ENCODE measurements at regions not wholly inside any gene's neighbourhood (a gene's known extent, or its start where the extent isn't known, plus 50 kb on each side); places are given as distances from the start of the nearest gene placed in this dataset.

- H3K27ac ChIP-seq (ENCODE audit: low read depth, low read length) = no peak overlapping the region
- no peaks in the 10 kb centered on the region; the same call in 1 of the 2 replicates for H3K9me3 ChIP-seq (ENCODE audit: control insufficient read depth, insufficient read depth, low read length)
- H3K27me3 ChIP-seq (ENCODE audit: control insufficient read depth, insufficient read depth, low read length) = no peaks in the 10 kb centered on the region
- CTCF ChIA-PET = no interaction called here
- POLR2A ChIA-PET = no interaction called here
- no peak overlapping the region for H3K4me3 ChIP-seq (ENCODE audit: low read depth, low read length)
- no peak for TF ChIP-seq CTCF (IDR thresholded peaks at IDR 0.05; ENCODE audit: low read depth, low read length)
- DNase-seq (ENCODE audit: low read depth, low spot score) = no peak
Measured at GRCh38 chr10:43878386-43878785, 229.7 kb upstream of the ZNF32 start.

- H3K9me3 ChIP-seq (ENCODE audit: control insufficient read depth, insufficient read depth, low read length) = peaks cover 4% of the 10 kb centered on the region
- no peak for TF ChIP-seq CTCF (IDR thresholded peaks at IDR 0.05; ENCODE audit: low read depth, low read length)
- no peak for DNase-seq (ENCODE audit: low read depth, low spot score)
- CTCF ChIA-PET = no interaction called here
- POLR2A ChIA-PET = no interaction called here
- H3K27ac ChIP-seq (ENCODE audit: low read depth, low read length) = no peak overlapping the region
- no peak overlapping the region for H3K4me3 ChIP-seq (ENCODE audit: low read depth, low read length)
- H3K27me3 ChIP-seq (ENCODE audit: control insufficient read depth, insufficient read depth, low read length) = no peaks in the 10 kb centered on the region
Measured at GRCh38 chr10:43876976-43877375, 228.3 kb upstream of the ZNF32 start.

GRCh38 chr10:43874984-43875383, 226.3 kb upstream of the ZNF32 start:
- DNase-seq (ENCODE audit: low read depth, low spot score) = no peak
- H3K27me3 ChIP-seq (ENCODE audit: control insufficient read depth, insufficient read depth, low read length) = no peaks in the 10 kb centered on the region
- H3K9me3 ChIP-seq (ENCODE audit: control insufficient read depth, insufficient read depth, low read length) = peaks cover 4% of the 10 kb centered on the region
- no peak overlapping the region for H3K27ac ChIP-seq (ENCODE audit: low read depth, low read length)
- TF ChIP-seq CTCF (IDR thresholded peaks at IDR 0.05; ENCODE audit: low read depth, low read length) = no peak
- ChIA-PET POLR2A (no interaction called here), CTCF (no interaction called here)
- H3K4me3 ChIP-seq (ENCODE audit: low read depth, low read length) = no peak overlapping the region

- H3K27me3 ChIP-seq (ENCODE audit: control insufficient read depth, insufficient read depth, low read length) = no peaks in the 10 kb centered on the region
- no peak for DNase-seq (ENCODE audit: low read depth, low spot score)
- ChIA-PET POLR2A (no interaction called here), CTCF (interaction anchor here (0.5 kb wide), 1 partner anchor 513 kb away, joined by 3 read pairs; no protein-coding TSS in a partner anchor)
- no peak overlapping the region for H3K4me3 ChIP-seq (ENCODE audit: low read depth, low read length)
- no peak overlapping the region for H3K27ac ChIP-seq (ENCODE audit: low read depth, low read length)
- no peak for TF ChIP-seq CTCF (IDR thresholded peaks at IDR 0.05; ENCODE audit: low read depth, low read length)
- peaks cover 4% of the 10 kb centered on the region for H3K9me3 ChIP-seq (ENCODE audit: control insufficient read depth, insufficient read depth, low read length)
Measured at GRCh38 chr10:43873717-43874116, 225.0 kb upstream of the ZNF32 start.

GRCh38 chr10:43872644-43873043, 224.0 kb upstream of the ZNF32 start:
- H3K27ac ChIP-seq (ENCODE audit: low read depth, low read length) = no peak overlapping the region
- peaks cover 4% of the 10 kb centered on the region for H3K9me3 ChIP-seq (ENCODE audit: control insufficient read depth, insufficient read depth, low read length)
- no peak for TF ChIP-seq CTCF (IDR thresholded peaks at IDR 0.05; ENCODE audit: low read depth, low read length)
- H3K27me3 ChIP-seq (ENCODE audit: control insufficient read depth, insufficient read depth, low read length) = no peaks in the 10 kb centered on the region
- CTCF ChIA-PET = no interaction called here
- DNase-seq (ENCODE audit: low read depth, low spot score) = no peak
- H3K4me3 ChIP-seq (ENCODE audit: low read depth, low read length) = no peak overlapping the region
- POLR2A ChIA-PET = no interaction called here
